DOHH2 (cell line): ENCODE measurements at regions not wholly inside any gene's neighbourhood (a gene's known extent, or its start where the extent isn't known, plus 50 kb on each side); places are given as distances from the start of the nearest gene placed in this dataset.
"Not testable (repeated sequence)": the region's sequence is repeated elsewhere in the genome, so short reads cannot be mapped to it uniquely, and the experiment has no call there.

Experiments
- EZH2phosphoT487 ChIP-seq: fragments of 200-600 bp; sonication (generic); IDR thresholded peaks from 2 replicates; pipeline ENCODE4 v1.6.1; 2017; ENCODE audit warnings: borderline replicate concordance, mild to moderate bottlenecking, antibody characterized with exemption, low read length, moderate library complexity, mixed read lengths
- TF ChIP-seq, protein P1 (sequence below): fragments of 200-600 bp; sonication (generic); IDR thresholded peaks from one replicate; pipeline ENCODE4 v1.5.1; 2014; ENCODE audit warnings: antibody characterized with exemption, mild to moderate bottlenecking, low read depth, low read length; ENCODE audit not compliant: poor library complexity, severe bottlenecking

- TF ChIP-seq, protein P1, sequence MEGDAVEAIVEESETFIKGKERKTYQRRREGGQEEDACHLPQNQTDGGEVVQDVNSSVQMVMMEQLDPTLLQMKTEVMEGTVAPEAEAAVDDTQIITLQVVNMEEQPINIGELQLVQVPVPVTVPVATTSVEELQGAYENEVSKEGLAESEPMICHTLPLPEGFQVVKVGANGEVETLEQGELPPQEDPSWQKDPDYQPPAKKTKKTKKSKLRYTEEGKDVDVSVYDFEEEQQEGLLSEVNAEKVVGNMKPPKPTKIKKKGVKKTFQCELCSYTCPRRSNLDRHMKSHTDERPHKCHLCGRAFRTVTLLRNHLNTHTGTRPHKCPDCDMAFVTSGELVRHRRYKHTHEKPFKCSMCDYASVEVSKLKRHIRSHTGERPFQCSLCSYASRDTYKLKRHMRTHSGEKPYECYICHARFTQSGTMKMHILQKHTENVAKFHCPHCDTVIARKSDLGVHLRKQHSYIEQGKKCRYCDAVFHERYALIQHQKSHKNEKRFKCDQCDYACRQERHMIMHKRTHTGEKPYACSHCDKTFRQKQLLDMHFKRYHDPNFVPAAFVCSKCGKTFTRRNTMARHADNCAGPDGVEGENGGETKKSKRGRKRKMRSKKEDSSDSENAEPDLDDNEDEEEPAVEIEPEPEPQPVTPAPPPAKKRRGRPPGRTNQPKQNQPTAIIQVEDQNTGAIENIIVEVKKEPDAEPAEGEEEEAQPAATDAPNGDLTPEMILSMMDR, result not testable (repeated sequence)
- not testable (repeated sequence) for TF ChIP-seq EZH2phosphoT487
Measured at GRCh38 chr3:103254827-103255226, 820.0 kb downstream of the ZPLD1 start.
